AG08396 (cell line): ENCODE measurements at regions not wholly inside any gene's neighbourhood (a gene's known extent, or its start where the extent isn't known, plus 50 kb on each side); places are given as distances from the start of the nearest gene placed in this dataset.
"Not testable (repeated sequence)": the region's sequence is repeated elsewhere in the genome, so short reads cannot be mapped to it uniquely, and the experiment has no call there.

ENCODE experiments used
- DNase-seq: peaks from one replicate; pipeline ENCODE4 v3.0.0; 2012; ENCODE audit warnings: low spot score, mixed read lengths

DNA sequence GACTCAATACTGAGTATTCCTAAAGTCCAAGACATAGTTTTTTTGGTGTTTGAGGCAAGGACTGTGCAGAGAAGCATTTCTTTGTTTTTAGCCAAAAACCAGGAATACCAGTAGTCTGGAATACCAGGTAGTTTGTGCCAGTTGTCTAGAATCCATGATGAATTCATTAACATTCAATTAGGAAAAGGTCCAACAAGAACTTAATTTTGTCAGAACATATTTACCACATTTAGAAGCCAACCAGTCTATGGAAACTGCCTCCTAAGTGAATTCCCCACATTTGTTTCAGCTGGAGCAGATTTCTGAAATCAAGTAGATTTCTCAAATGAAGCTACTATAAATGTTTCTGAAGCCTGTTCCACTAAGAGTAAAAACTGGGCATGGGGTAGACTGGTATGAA, 1584.8 kb upstream of the ADGRL3 start:
- DNase-seq = no peak

DNA sequence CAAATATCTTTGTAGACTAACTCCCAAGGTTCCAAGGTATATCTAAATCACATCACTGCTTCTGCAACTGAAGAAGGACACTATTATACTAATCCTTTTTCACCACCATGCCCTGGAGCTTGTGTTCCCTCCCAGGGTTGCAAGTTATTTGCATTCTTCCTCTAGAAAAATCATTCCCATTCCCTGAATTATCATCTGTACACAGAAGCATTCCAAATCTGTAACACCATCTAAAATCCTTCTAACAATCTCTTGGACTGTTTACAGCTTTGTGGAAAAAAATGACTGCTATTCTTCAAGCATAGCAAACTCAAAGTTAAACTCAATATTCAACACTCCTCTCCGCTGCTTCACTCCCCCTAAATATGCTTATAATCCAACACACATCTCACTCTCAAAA, 1570.8 kb upstream of the ADGRL3 start:
- no peak for DNase-seq

DNA sequence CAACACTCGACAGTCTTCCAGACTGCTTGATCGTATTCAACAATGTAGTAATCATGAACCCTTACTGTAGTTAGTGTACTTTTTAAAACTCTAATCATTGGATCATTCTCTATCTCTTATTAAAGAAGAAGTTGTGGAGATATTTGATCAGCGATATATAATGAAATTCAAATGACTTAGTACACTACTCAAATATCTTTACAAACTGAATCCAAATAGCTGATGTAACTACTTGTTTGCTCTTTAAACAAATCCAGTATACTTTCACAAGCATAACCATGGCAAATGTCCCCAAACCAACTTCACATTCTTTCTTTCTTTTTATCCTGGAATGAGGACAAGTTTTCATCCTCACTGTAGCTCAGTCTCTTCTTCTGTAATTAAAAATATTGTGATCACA, 1569.9 kb upstream of the ADGRL3 start:
- no peak for DNase-seq

DNA sequence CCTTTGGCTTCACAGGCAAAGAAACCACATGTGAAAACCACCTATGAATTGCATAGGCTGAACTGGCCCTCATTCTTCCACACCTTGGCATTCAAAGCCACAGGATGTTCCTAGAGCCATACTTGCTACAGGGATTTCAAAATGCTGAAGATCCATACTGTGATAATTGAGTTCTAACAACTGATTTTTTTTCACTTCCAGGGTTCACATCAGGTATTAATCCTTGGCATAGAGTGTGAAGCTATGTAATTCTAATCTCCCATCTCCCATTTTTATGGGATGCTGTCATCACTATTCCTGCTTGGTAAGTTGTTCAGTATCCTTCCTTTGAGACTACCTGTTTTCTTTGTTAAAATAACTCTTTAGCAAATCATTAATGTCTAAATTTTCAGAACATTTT, 1569.2 kb upstream of the ADGRL3 start:
- no peak for DNase-seq

DNA sequence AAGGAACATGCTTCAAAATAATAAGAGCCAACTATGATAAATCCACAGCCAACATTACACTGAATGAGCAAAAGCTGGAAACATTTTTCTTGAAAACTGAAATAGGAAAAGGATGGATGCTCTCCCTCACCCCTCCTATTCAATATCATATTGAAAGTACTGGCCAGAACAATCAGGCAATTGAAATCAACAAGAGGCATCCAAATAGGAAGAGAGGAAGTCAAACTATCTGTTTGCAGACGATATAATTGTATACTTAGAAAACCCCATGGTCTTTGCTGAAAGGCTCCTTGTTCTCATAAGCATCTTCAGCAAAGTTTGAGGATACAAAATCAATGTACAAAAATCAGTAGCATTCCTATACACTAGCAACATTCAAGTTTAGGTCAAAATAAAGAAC, 1562.5 kb upstream of the ADGRL3 start:
- no peak for DNase-seq

DNA sequence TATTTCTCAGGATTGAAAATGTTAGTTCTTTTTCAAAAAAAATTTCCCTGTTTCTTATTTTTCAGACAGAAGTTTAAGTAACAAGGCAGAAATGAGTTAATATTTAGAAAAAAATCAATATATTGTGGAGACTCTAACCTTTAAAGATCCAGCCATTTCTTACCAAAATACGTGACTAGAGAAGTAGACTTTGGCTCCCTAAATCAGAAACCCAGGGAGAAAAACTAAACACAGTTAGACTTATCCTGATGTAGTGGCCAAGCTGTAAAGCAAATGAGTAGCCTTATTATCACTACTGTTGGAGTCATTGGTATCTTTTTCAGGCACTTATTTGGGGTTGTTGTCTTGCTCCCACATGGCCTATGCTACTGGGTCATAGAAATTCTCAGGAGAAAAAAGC, 1556.4 kb upstream of the ADGRL3 start:
- no peak for DNase-seq

DNA sequence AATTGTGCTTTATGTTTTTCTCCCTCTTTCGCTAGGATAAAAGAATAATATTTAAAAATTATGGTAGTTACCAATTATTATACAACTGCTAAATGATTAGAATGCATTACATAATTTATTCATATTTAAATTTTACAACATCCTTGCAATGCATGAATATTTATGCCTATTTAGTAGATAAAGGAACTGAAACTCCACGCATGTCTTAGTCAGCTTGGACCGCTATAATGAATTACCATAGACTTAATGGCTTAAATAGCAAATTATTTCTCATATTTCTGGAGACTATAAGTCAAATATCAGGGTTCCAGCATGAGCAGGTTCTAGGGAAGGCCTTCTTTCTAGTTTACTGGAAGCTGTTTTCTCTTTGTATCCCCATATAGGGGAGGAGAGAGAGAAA, 1555.4 kb upstream of the ADGRL3 start:
- DNase-seq = no peak

DNA sequence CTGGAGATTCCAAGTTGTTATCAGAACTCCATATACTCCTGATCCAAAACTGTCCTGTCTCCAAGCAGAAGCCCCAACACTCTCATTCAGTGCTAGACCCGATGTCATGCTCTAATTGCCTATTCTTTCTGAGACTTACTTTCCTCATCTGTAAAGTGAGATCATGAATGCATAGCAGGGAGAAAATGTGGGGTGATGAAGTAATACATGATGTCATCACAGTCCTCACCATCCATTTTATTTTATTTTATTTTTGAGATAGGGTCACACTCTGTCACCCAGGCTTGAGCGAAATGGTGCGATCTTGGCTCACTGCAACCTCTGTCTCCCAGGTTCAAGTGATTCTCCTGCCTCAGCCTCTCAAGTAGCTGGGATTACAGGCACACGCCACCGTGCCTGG, 1554.0 kb upstream of the ADGRL3 start:
- DNase-seq = no peak

DNA sequence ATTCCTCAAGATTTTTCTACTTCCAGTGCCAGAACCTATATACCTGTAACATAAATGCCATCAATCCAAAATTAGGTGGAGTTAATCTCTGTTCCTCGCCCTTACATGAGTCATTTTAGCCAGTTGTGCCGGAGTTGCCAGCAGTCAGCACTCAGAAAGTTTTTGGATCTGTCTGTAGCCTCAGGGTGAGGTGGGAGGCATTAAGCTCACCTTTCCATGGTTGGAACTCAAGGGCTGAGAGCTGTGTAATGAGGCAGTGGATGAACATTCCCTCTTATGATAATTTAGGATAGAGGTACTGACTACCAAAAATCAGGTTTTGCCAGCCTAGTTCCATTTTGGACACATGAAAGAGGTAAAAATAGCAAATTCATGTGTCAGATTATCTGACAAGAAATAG, 1553.1 kb upstream of the ADGRL3 start:
- DNase-seq = no peak

DNA sequence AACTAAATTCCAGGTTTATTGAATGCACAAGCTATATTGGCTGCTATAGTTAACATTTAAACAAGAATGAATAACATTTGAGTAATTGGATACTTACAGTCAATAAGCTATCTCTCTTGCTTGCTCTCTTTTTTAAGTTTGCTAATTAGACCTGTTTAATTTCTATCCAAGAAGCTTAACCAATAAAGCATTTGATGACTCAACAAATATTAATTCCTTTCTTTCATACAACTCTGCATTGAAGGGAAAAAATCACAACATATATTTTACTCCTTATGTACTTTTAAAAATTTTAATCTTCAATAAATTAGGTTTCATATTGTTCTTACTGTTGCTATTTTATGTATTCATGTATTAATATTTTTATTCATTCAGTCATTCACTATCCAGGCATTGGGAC, 1552.6 kb upstream of the ADGRL3 start:
- DNase-seq = no peak

DNA sequence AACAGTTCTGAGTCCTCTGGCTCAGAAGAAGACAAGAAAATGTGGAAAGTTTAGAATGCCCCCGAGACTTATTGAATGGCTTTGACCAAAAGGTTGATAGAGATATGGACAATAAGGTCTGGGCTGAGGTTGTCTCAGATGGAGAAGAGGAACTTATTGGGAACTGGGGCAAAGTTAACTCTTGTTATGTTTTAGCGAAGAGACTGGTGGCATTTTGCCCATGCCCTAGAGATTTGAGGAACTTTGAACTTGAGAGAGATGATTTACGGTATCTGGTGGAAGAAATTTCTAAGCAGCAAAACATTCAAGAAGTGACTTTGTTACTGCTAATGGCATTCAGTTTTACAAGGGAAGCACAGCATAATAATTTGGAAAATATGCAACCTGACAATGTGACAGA, 1549.3 kb upstream of the ADGRL3 start:
- DNase-seq = no peak

DNA sequence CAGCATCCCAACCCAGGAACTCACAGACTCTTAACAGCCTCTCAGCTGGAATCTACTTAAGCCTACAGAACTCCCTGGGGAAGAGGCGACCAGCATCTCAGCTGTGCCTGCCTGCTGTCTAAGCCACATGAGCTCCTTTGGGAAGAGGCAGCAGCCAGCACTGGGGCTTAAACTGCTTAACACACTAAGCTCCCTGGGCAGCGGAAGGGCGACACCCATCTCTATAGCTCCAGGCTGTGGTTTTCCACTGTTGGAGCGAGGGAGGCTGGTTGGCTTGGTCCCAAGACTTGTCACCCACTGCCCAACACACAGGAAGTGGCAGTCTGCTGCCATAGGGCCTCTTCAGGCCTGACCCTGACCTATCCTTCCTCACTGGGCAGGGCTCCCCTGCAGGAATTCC, 1544.1 kb upstream of the ADGRL3 start:
- no peak for DNase-seq

DNA sequence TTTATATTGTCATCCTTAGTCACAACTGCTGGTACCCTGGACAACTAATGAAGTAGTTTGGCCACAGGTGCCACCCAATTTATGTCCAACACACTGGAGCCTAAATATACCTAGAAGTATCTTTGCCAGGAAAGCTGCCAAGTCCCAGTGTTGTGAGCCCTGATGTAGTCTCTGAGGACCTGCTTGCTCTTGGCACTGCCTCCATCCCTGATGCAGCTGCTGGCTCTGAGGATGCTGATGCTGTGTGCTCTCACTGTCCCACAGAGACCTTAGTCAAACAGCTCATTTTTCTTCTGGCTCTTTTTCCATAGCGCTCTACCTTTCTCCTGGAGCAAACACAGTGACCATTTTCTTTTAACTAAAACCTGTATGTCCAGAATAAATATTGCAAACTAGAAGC, 1535.4 kb upstream of the ADGRL3 start:
- no peak for DNase-seq

DNA sequence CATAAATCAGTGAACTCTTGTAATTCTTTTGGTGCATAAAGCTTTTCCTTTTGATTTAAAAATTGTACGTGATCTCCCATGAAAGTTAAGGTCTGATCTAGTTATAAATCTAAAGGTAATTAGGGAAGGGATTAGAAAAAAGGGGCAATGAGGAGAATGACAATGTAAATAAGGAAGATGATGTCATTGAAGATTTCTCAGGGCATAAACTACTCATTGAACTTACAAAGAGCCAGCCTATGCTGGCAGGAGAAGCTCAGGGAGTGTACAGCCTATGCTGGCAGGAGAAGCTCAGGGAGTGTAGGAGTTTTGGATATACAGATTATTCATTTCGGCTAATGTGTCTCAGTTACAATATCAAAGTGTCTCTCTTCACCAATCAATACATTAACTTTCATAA, 1533.5 kb upstream of the ADGRL3 start:
- no peak for DNase-seq

DNA sequence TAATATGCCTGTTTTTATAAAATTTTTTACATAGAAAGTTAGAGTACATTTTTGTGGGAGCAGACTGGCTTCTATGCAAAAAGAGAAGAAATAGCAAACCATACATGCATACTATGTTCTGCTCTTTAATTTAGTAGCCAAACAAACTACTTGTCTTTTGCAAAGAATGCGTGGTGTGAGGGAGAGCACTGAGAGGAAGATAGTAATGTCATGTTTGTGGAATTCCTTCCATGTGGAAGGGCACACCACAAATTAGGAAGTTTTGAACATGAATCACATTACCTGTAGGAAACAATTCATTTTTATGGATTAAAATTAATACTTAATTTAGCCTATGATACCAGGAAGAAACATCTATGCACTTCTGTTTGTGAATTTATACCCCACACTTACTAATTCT, 1529.1 kb upstream of the ADGRL3 start:
- DNase-seq = no peak

DNA sequence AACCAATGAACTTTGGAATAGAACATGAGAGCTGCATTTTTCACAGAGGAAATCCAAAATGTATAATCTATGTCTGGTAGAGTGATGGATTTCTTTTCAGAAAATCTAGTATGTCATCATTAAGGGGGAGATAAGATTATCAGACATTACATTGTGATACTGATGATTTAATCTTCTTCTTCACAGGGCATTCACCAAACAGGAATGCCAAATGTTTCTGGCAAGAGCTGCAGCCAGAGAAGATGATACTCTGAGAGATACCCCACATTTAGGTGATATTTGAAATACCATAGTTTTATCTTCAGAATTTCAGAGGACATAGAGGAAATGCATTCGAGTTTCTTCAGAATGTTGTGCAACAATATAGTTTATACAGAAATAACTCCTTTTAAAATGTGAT, 1523.7 kb upstream of the ADGRL3 start:
- no peak for DNase-seq

DNA sequence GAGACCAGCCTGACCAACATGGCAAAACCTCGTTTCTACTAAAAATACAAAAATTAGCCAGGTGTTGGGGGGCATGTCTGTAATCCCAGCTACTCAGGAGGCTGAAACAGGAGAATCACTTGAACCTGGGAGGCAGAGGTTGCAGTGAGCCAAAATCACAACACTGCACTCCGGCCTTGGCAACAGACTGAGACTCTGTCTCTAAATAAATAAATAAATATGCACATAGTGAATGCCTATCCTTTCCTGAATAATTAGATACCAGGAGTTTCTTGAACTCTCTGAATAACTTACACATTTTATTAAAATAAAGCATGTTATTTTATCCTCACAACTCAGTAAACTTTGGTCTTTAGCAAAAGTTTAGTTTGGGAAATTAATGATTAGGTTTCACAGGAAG, 1523.1 kb upstream of the ADGRL3 start:
- DNase-seq = not testable (repeated sequence)

DNA sequence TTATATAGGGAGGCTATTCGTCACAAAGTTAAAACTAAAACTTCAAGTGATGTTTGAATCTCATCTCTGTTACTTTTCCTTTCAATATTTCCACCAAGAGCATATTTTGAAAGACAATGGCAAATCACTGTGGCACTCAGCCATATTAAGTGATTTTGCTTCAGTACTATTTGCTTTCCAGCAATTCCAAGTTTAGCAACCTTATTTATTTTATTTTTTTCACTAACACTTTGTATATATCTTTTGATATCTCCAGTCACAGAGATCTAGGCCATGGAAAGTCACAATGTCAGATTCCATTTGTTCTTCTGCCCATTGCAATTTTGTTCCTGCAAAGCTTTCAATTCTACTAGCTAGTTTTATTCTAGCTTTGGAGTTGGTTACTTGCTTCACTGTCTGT, 1514.5 kb upstream of the ADGRL3 start:
- DNase-seq = no peak

DNA sequence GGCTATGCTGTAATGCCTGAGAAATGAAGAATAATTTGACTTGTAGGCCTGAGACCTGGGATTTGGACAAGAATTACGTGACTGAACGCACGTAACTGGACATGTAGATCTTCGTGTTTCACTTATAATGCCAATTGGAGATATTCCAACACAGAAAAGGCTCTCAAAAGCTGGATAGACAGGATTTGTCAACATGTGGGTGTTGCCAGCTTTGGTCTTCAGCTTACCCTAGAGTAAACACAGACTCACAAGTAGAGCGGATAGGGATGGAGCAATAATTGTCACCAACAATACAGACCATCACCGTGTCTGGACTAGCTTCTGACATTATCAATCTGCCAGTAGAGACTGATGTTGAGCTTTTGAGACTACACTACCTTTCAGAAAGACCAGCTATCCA, 1511.0 kb upstream of the ADGRL3 start:
- no peak for DNase-seq

DNA sequence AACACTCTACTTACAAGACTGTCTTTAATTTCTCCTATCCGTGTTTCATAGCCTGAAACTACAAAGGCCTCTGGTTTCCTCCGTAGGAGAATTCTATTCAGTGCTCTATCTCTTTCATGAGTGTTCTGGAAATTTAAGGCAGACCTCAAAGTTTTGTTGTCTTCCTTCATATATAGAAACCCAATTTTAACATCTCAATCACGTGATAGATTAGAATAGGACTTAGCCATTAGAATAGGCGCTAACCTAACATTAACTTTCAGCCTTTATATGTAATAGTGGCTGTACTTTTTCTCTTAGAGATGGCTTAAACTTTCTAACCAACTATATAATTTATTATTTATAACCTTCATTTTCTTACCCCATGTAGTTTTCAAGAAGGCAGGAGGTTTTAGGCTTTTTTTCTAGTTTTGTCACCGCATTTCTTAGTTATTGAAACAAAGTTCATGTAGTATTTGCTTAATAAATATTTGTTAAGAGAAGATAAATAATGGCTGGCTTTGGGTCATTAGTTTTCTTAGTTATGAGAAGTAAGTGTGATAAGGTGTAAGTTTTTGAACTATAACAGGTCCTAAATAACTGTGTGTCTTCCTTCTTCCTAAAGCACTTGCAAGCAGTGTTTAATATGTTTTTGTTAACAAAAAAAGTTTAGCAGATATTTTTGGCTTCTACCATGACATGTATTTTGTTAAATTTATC, 1504.6 kb upstream of the ADGRL3 start:
- no peak for DNase-seq

DNA sequence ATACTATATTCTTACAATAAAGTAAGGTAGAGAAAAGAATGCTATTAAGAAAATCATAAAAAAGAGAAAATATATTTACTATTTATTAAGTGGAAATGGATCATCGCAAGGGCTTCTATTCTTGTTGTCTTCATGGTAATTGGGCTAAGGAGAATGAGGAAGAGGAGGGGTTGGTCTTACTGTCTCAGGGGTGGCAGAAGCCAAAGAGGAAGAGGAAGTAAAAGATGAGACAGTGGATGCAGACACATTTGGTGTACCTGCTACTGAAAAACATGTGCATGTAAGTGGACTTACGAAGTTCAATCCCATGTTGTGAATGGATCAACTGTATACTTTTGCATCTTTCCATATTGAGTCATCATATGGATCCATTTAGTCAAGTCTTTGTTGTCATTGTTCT, 1502.1 kb upstream of the ADGRL3 start:
- no peak for DNase-seq

DNA sequence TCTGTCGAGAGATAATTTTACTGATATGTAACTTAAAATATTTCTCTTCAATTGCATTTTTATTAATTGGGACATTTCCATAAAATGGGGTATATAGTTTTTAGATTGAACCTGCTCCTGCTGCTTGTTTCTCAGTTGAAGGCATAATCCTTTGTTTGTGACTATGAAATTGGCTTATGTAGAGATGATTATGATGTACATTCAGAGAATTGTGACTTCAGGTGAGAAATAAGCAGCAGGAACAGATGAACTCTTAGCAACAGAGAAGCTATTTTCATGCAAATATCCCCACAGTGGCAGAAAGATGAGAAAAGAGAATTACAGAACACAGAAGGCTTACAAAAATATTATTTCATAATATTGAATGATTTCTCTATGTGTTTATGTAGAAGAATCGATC, 1499.5 kb upstream of the ADGRL3 start:
- DNase-seq = no peak

DNA sequence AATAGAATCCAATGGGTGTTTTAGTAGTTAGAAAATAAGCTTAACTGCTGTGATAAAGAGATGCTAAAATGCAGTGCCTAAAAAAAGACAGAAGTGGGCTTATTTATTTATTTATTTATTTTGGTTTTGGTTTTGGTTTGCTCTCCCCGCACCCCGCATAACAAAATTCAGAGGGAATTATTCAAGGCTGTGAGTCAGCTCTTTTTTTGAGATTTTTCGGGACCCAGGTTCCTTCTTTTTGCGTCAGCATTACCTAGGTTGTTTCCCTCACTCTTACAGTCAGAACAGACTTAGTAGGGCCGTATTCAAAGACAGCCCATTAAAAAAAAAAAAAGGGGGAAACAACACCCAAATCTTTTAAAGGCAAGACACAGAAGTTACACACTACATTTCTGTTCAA, 1495.5 kb upstream of the ADGRL3 start:
- no peak for DNase-seq

DNA sequence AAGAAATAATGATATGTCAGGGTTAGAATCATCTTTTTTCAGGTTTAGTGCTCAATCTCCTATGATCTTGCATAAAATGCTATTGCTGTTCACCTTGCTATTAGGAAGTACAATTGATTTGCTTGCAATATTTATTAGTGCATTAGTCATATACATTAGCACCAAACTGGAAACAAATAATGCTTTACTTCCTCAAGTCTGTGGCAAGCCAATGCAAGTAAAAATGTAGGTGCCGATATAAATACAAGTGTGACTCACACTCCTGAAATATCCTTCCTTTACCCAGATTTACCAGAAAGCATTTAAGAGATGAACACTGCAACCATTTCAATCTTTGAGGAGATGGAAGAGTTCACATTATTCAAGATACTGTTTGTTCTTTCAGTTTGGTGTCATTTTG, 1487.7 kb upstream of the ADGRL3 start:
- DNase-seq = no peak

DNA sequence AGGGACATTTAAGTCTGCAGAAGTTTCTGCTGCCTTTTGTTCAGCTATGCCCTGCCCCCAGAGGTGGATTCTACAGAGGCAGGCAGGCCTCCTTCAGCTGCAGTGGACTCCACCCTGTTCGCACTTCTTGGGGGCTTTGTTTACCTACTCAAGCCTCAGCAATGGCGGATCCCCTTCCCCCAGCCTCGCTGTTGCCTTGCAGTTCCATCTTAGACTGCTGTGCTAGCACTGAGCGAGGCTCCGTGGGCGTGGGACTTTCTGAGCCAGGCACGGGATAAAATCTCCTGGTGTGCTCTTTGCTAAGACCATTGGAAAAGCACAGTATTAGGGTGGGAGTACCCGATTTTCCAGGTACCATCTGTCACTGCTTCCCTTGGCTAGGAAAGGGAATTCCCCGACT, 1475.8 kb upstream of the ADGRL3 start:
- DNase-seq = not testable (repeated sequence)
